Kidney glomerular epithelial cell (primary cell): ENCODE measurements at regions not wholly inside any gene's neighbourhood (a gene's known extent, or its start where the extent isn't known, plus 50 kb on each side); places are given as distances from the start of the nearest gene placed in this dataset.
A peak's percentile ranks its signal among the peaks of the same experiment; 100 is the strongest.
"Not testable (repeated sequence)": the region's sequence is repeated elsewhere in the genome, so short reads cannot be mapped to it uniquely, and the experiment has no call there.

Experiments used
- DNase-seq: peaks from one replicate; lab custom pipeline; 2025; lab: John Stamatoyannopoulos, UW

- no peak for DNase-seq
Observed at GRCh38 chr18:67455890-67456501, 60.5 kb downstream of the DSEL start.

- no peak for DNase-seq
Observed at GRCh38 chr18:67453901-67454300, 62.6 kb downstream of the DSEL start.

GRCh38 chr18:67451960-67452359 lies 64.6 kb downstream of the DSEL start:
- no peak for DNase-seq

GRCh38 chr18:67451101-67451500 lies 65.4 kb downstream of the DSEL start:
- not testable (repeated sequence) for DNase-seq

- DNase-seq, result no peak
Observed at GRCh38 chr18:67433971-67434370, 82.5 kb downstream of the DSEL start.

GRCh38 chr18:67432806-67433205 lies 83.7 kb downstream of the DSEL start:
- no peak for DNase-seq

GRCh38 chr18:67428805-67429204 lies 87.7 kb downstream of the DSEL start:
- DNase-seq, result no peak

- no peak for DNase-seq
Observed at GRCh38 chr18:67428158-67428557, 88.4 kb downstream of the DSEL start.

- DNase-seq, result no peak
Observed at GRCh38 chr18:67426486-67426885, 90.0 kb downstream of the DSEL start.

GRCh38 chr18:67425672-67426071 lies 90.8 kb downstream of the DSEL start:
- DNase-seq, result peak; percentile 74

- no peak for DNase-seq
Observed at GRCh38 chr18:67421651-67422050, 94.9 kb downstream of the DSEL start.

- peak; percentile 40 for DNase-seq
Observed at GRCh38 chr18:67417864-67418523, 98.5 kb downstream of the DSEL start.

GRCh38 chr18:67411116-67411515 lies 105.4 kb downstream of the DSEL start:
- DNase-seq, result no peak

GRCh38 chr18:67410075-67411070 lies 106.1 kb downstream of the DSEL start:
- DNase-seq, result no peak

- DNase-seq, result no peak
Observed at GRCh38 chr18:67408240-67408639, 108.3 kb downstream of the DSEL start.

- no peak for DNase-seq
Observed at GRCh38 chr18:67406714-67407113, 109.8 kb downstream of the DSEL start.

GRCh38 chr18:67402543-67402942 lies 114.0 kb downstream of the DSEL start:
- DNase-seq, result peak; percentile 17

- no peak for DNase-seq
Observed at GRCh38 chr18:67400502-67401117, 115.9 kb downstream of the DSEL start.

GRCh38 chr18:67386032-67386431 lies 130.5 kb downstream of the DSEL start:
- DNase-seq, result no peak

GRCh38 chr18:67385455-67385854 lies 131.1 kb downstream of the DSEL start:
- DNase-seq, result no peak

- DNase-seq, result not testable (repeated sequence)
Observed at GRCh38 chr18:67384057-67384456, 132.5 kb downstream of the DSEL start.

GRCh38 chr18:67381608-67382150 lies 134.8 kb downstream of the DSEL start:
- DNase-seq, result no peak
